H9 (cell line): ENCODE measurements at regions not wholly inside any gene's neighbourhood (a gene's known extent, or its start where the extent isn't known, plus 50 kb on each side); places are given as distances from the start of the nearest gene placed in this dataset.

ENCODE experiments used
- DNase-seq: peaks from one replicate; pipeline ENCODE4 v3.0.0-alpha.2; 2017
- H2AFZ ChIP-seq: one replicate; pipeline ENCODE4 v1.6.1; 2013; ENCODE audit warnings: mild to moderate bottlenecking, low read length, control low read depth, moderate library complexity
- H2AK5ac ChIP-seq: 2 replicates; pipeline ENCODE4 v1.6.1; 2013; ENCODE audit warnings: low read length, control low read depth, mixed read lengths; ENCODE audit not compliant: insufficient read length
- H2BK120ac ChIP-seq: one replicate; pipeline ENCODE4 v1.6.1; 2013; ENCODE audit warnings: low read depth, mild to moderate bottlenecking, low read length, control low read depth, inconsistent platforms; ENCODE audit not compliant: poor library complexity, severe bottlenecking
- H2BK12ac ChIP-seq: 2 replicates; pipeline ENCODE4 v1.6.1; 2013; ENCODE audit warnings: low read length, control low read depth, mixed read lengths, low read depth; ENCODE audit not compliant: insufficient read length
- H2BK15ac ChIP-seq: 2 replicates; pipeline ENCODE4 v1.6.1; 2013; ENCODE audit warnings: low read depth, low read length, control low read depth
- H2BK20ac ChIP-seq: one replicate; pipeline ENCODE4 v1.6.1; 2013; ENCODE audit warnings: low read depth, mild to moderate bottlenecking, low read length, control low read depth, inconsistent platforms; ENCODE audit not compliant: poor library complexity, severe bottlenecking
- H2BK5ac ChIP-seq: 2 replicates; pipeline ENCODE4 v1.6.1; 2013; ENCODE audit warnings: low read length, control low read depth, mixed read lengths; ENCODE audit not compliant: insufficient read length
- H3K14ac ChIP-seq: 2 replicates; pipeline ENCODE4 v1.6.1; 2013; ENCODE audit warnings: low read length, control low read depth; ENCODE audit not compliant: insufficient read depth
- H3K18ac ChIP-seq: 2 replicates; pipeline ENCODE4 v1.6.1; 2013; ENCODE audit warnings: low read depth, mild to moderate bottlenecking, mixed read lengths, low read length, control low read depth; ENCODE audit not compliant: insufficient read length
- H3K23ac ChIP-seq: 2 replicates; pipeline ENCODE4 v1.6.1; 2013; ENCODE audit warnings: low read length, control low read depth, mixed read lengths, low read depth; ENCODE audit not compliant: insufficient read length
- H3K23me2 ChIP-seq: 2 replicates; pipeline ENCODE4 v1.6.1; 2013; ENCODE audit warnings: low read depth, mild to moderate bottlenecking, mixed read lengths, low read length, control low read depth; ENCODE audit not compliant: insufficient read length, poor library complexity, severe bottlenecking
- H3K27ac ChIP-seq: 2 replicates; pipeline ENCODE4 v1.5.1; 2013; ENCODE audit warnings: low read length, control low read depth, mixed read lengths, low read depth; ENCODE audit not compliant: insufficient read length
- H3K27me3 ChIP-seq: 2 replicates; pipeline ENCODE4 v1.6.1; 2013; ENCODE audit warnings: low read length, control low read depth, inconsistent platforms; ENCODE audit not compliant: insufficient read depth
- H3K4ac ChIP-seq: 2 replicates; pipeline ENCODE4 v1.6.1; 2013; ENCODE audit warnings: low read depth, mild to moderate bottlenecking, control low read depth, inconsistent platforms, low read length, moderate library complexity
- H3K4me1 ChIP-seq: 2 replicates; pipeline ENCODE4 v1.6.1; 2013; ENCODE audit warnings: low read length, control low read depth, inconsistent platforms; ENCODE audit not compliant: insufficient read depth
- H3K4me2 ChIP-seq: 2 replicates; pipeline ENCODE4 v1.6.1; 2013; ENCODE audit warnings: low read length, control low read depth, mixed read lengths; ENCODE audit not compliant: insufficient read length, insufficient read depth
- H3K56ac ChIP-seq: 2 replicates; pipeline ENCODE4 v1.6.1; 2013; ENCODE audit warnings: low read depth, mild to moderate bottlenecking, mixed read lengths, low read length, control low read depth; ENCODE audit not compliant: insufficient read length
- H3K79me1 ChIP-seq: 2 replicates; pipeline ENCODE4 v1.6.1; 2013; ENCODE audit warnings: low read depth, mild to moderate bottlenecking, moderate library complexity, low read length, control low read depth, inconsistent platforms; ENCODE audit not compliant: insufficient read depth, poor library complexity, severe bottlenecking
- H3K79me2 ChIP-seq: 2 replicates; pipeline ENCODE4 v1.6.1; 2013; ENCODE audit warnings: low read length, control low read depth, inconsistent platforms; ENCODE audit not compliant: insufficient read depth
- H3K9ac ChIP-seq: 2 replicates; pipeline ENCODE4 v1.6.1; 2013; ENCODE audit warnings: low read length, control low read depth, mixed read lengths; ENCODE audit not compliant: insufficient read length; ENCODE audit errors: extremely low read depth
- H3K9me3 ChIP-seq: one replicate; pipeline ENCODE4 v1.6.1; 2013; ENCODE audit warnings: low read depth, low read length, inconsistent platforms; ENCODE audit not compliant: control insufficient read depth
- H3T11ph ChIP-seq: one replicate; pipeline ENCODE4 v1.6.1; 2013; ENCODE audit warnings: mild to moderate bottlenecking, low read length, control low read depth, inconsistent platforms
- H4K20me1 ChIP-seq: one replicate; pipeline ENCODE4 v1.6.1; 2013; ENCODE audit not compliant: control insufficient read depth, insufficient read length, insufficient read depth
- H4K5ac ChIP-seq: 2 replicates; pipeline ENCODE4 v1.6.1; 2013; ENCODE audit warnings: low read depth, mild to moderate bottlenecking, mixed read lengths, low read length, control low read depth; ENCODE audit not compliant: insufficient read length
- H4K8ac ChIP-seq: replicated peaks from 2 replicates; pipeline ENCODE4 v1.6.1; 2013; ENCODE audit warnings: low read length, control low read depth, mixed read lengths, low read depth; ENCODE audit not compliant: insufficient read length
- H4K91ac ChIP-seq: 2 replicates; pipeline ENCODE4 v1.6.1; 2013; ENCODE audit warnings: low read depth, mild to moderate bottlenecking, moderate library complexity, mixed read lengths, low read length, control low read depth; ENCODE audit not compliant: insufficient read length
- H3K27ac Mint-ChIP-seq, 3 experiments: 2 replicates in 2 of 3; 3 replicates in 1 of 3; pipeline ENCODE4 v1.8.0; 2020 to 2021; ENCODE audit warnings: mixed read lengths in 3 of 3, mild to moderate bottlenecking in 1 of 3, moderate library complexity in 1 of 3
- H3K27me3 Mint-ChIP-seq: 2 replicates; pipeline ENCODE4 v1.8.0; 2021; ENCODE audit warnings: low read depth, mild to moderate bottlenecking, moderate library complexity, mixed read lengths
- H3K36me3 Mint-ChIP-seq, 3 experiments: 2 replicates in 2 of 3; 3 replicates in 1 of 3; pipeline ENCODE4 v1.8.0; 2020 to 2021; ENCODE audit warnings: low read depth in 3 of 3, mixed read lengths in 3 of 3; ENCODE audit not compliant: insufficient read depth in 1 of 3
- H3K4me1 Mint-ChIP-seq, 2 experiments: 2 replicates each; pipeline ENCODE4 v1.8.0; 2020; ENCODE audit warnings: mixed read lengths in 2 of 2
- H3K4me3 Mint-ChIP-seq, 2 experiments: 2 replicates in 1 of 2; 3 replicates in 1 of 2; pipeline ENCODE4 v1.8.0; 2020 to 2021; ENCODE audit warnings: mild to moderate bottlenecking in 2 of 2, mixed read lengths in 2 of 2, moderate library complexity in 1 of 2
- H3K9me3 Mint-ChIP-seq, 2 experiments: 2 replicates in 1 of 2; 3 replicates in 1 of 2; pipeline ENCODE4 v1.8.0; 2020; ENCODE audit warnings: mild to moderate bottlenecking in 2 of 2, mixed read lengths in 2 of 2, moderate library complexity in 1 of 2
- CTCF ChIP-seq: fragments of 200-600 bp; sonication (generic); conservative IDR thresholded peaks from 3 replicates; pipeline ENCODE4 v1.8.0; 2021; ENCODE audit warnings: antibody characterized with exemption, mild to moderate bottlenecking
- WGBS: extraction: QIAGEN DNeasy Blood & Tissue Kit; methylation state at CpG from one replicate; pipeline ENCODE4 v1.1.7; 2013; ENCODE audit warnings: missing lambda C conversion rate, low lambda C conversion rate, mixed read lengths; ENCODE audit not compliant: insufficient read length; ENCODE audit errors: extremely low coverage; 5-methylcytosine and 5-hydroxymethylcytosine counted together

GRCh38 chr2:20136149-20136548 lies 84.7 kb upstream of the LAPTM4A start:
- Histone ChIP-seq H2AK5ac (no peak overlapping the region), H2AFZ (no peak overlapping the region), H4K5ac (no peak overlapping the region), H3K4ac (no peak overlapping the region), H3K56ac (no peak overlapping the region), H3K14ac (no peak overlapping the region; the same call in 1 of the 2 replicates), H3K79me2 (no peaks in the 10 kb centered on the region), H2BK5ac (no peak overlapping the region), H3K4me2 (no peak overlapping the region), H2BK20ac (no peak overlapping the region), H3K4me1 (no peaks in the 10 kb centered on the region), H3K9me3 (no peaks in the 10 kb centered on the region), H3K27ac (no peak overlapping the region), H3T11ph (no peak overlapping the region), H2BK15ac (no peak overlapping the region), H3K23me2 (no peaks in the 10 kb centered on the region), H2BK120ac (no peak overlapping the region), H4K91ac (no peak overlapping the region), H3K79me1 (no peaks in the 10 kb centered on the region), H3K18ac (no peak overlapping the region), H4K8ac (no peak overlapping the region), H3K9ac (no peak overlapping the region), H4K20me1 (no peaks in the 10 kb centered on the region), H3K27me3 (no peaks in the 10 kb centered on the region), H2BK12ac (no peak overlapping the region), H3K23ac (no peak overlapping the region)
- H3K36me3 Mint-ChIP-seq = no peaks in the 10 kb centered on the region
- DNase-seq = no peak
- no peaks in the 10 kb centered on the region for H3K9me3 Mint-ChIP-seq
- H3K4me1 Mint-ChIP-seq = peaks cover 20 to 41% of the 10 kb centered on the region in 2 experiments
- H3K4me3 Mint-ChIP-seq = no peak overlapping the region
- H3K27ac Mint-ChIP-seq = no peak overlapping the region
- H3K27me3 Mint-ChIP-seq = peaks cover 6% of the 10 kb centered on the region
- no CpG with 5 or more reads among the region's 12 CpGs for WGBS
- TF ChIP-seq CTCF = no peak
